BLaER1 (cell line): ENCODE measurements at regions not wholly inside any gene's neighbourhood (a gene's known extent, or its start where the extent isn't known, plus 50 kb on each side); places are given as distances from the start of the nearest gene placed in this dataset.
"Not testable (repeated sequence)": the region's sequence is repeated elsewhere in the genome, so short reads cannot be mapped to it uniquely, and the experiment has no call there.

Experiments used
- H3K27ac ChIP-seq: shearing (Covaris generic); formaldehyde crosslinking; 2 replicates; pipeline ENCODE4 v1.8.1; 2022
- H3K27me3 ChIP-seq: shearing (Covaris generic); formaldehyde crosslinking; 2 replicates; pipeline ENCODE4 v1.8.1; 2022
- H3K36me3 ChIP-seq: shearing (Covaris generic); formaldehyde crosslinking; 2 replicates; pipeline ENCODE4 v1.8.1; 2022
- H3K4me1 ChIP-seq: shearing (Covaris generic); formaldehyde crosslinking; 2 replicates; pipeline ENCODE4 v1.8.1; 2022
- H3K4me2 ChIP-seq: shearing (Covaris generic); formaldehyde crosslinking; 2 replicates; pipeline ENCODE4 v1.8.1; 2022
- H3K4me3 ChIP-seq: shearing (Covaris generic); formaldehyde crosslinking; 2 replicates; pipeline ENCODE4 v1.8.1; 2022
- H3K9ac ChIP-seq: shearing (Covaris generic); formaldehyde crosslinking; 2 replicates; pipeline ENCODE4 v1.8.1; 2022
- H3K9me3 ChIP-seq: shearing (Covaris generic); formaldehyde crosslinking; 2 replicates; pipeline ENCODE4 v1.8.1; 2022
- H4K20me1 ChIP-seq: shearing (Covaris generic); formaldehyde crosslinking; 2 replicates; pipeline ENCODE4 v1.8.1; 2022
- Cebpa-rat ChIP-seq: shearing (Covaris generic); IDR thresholded peaks from 2 replicates; pipeline ENCODE4 v1.8.1; 2022

GRCh38 chrX:18042776-18043175 lies 177.9 kb downstream of the BEND2 start:
- TF ChIP-seq Cebpa-rat: no peak
- H3K27ac ChIP-seq: no peak overlapping the region
- peaks cover 94% of the 10 kb centered on the region for H3K27me3 ChIP-seq
- no peaks in the 10 kb centered on the region; the same call in 1 of the 2 replicates for H4K20me1 ChIP-seq
- no peaks in the 10 kb centered on the region for H3K36me3 ChIP-seq
- no peak overlapping the region for H3K4me3 ChIP-seq
- no peaks in the 10 kb centered on the region for H3K9me3 ChIP-seq
- no peak overlapping the region for H3K4me2 ChIP-seq
- H3K9ac ChIP-seq: no peak overlapping the region
- H3K4me1 ChIP-seq: no peaks in the 10 kb centered on the region

GRCh38 chrX:18041656-18042055 lies 179.0 kb downstream of the BEND2 start:
- no peak for TF ChIP-seq Cebpa-rat
- Histone ChIP-seq H3K36me3 (no peaks in the 10 kb centered on the region), H3K4me2 (no peak overlapping the region), H3K9me3 (no peaks in the 10 kb centered on the region), H3K4me1 (no peaks in the 10 kb centered on the region), H3K9ac (no peak overlapping the region), H3K4me3 (no peak overlapping the region), H3K27ac (no peak overlapping the region), H4K20me1 (no peaks in the 10 kb centered on the region; the same call in 1 of the 2 replicates), H3K27me3 (peaks cover 97% of the 10 kb centered on the region)

- Histone ChIP-seq H3K4me2 (no peak overlapping the region), H3K27ac (no peak overlapping the region), H4K20me1 (no peaks in the 10 kb centered on the region; the same call in 1 of the 2 replicates), H3K36me3 (no peaks in the 10 kb centered on the region), H3K27me3 (peaks cover 97% of the 10 kb centered on the region), H3K9me3 (no peaks in the 10 kb centered on the region), H3K9ac (no peak overlapping the region), H3K4me1 (no peaks in the 10 kb centered on the region), H3K4me3 (no peak overlapping the region)
- no peak for TF ChIP-seq Cebpa-rat
Observed at GRCh38 chrX:18039023-18039422, 177.9 kb upstream of the RAI2 start.

GRCh38 chrX:18036394-18036793 lies 175.3 kb upstream of the RAI2 start:
- no peaks in the 10 kb centered on the region for H3K36me3 ChIP-seq
- no peak overlapping the region for H3K4me2 ChIP-seq
- no peaks in the 10 kb centered on the region for H4K20me1 ChIP-seq
- peaks cover 18% of the 10 kb centered on the region for H3K4me1 ChIP-seq
- no peak for TF ChIP-seq Cebpa-rat
- H3K9ac ChIP-seq: no peak overlapping the region
- H3K27me3 ChIP-seq: peaks cover 97% of the 10 kb centered on the region
- no peak overlapping the region for H3K27ac ChIP-seq
- peaks cover 2% of the 10 kb centered on the region; the same call in 1 of the 2 replicates for H3K9me3 ChIP-seq
- H3K4me3 ChIP-seq: no peak overlapping the region

GRCh38 chrX:18034945-18035344 lies 173.8 kb upstream of the RAI2 start:
- Histone ChIP-seq H3K4me2 (no peak overlapping the region; the same call in 1 of the 2 replicates), H3K27me3 (peaks cover 97% of the 10 kb centered on the region), H3K36me3 (no peaks in the 10 kb centered on the region), H3K4me1 (peaks cover 24% of the 10 kb centered on the region), H3K9ac (no peak overlapping the region), H3K9me3 (peaks cover 12% of the 10 kb centered on the region), H3K27ac (no peak overlapping the region), H3K4me3 (no peak overlapping the region), H4K20me1 (no peaks in the 10 kb centered on the region)
- no peak for TF ChIP-seq Cebpa-rat

GRCh38 chrX:18034504-18034903 lies 173.4 kb upstream of the RAI2 start:
- peaks cover 24% of the 10 kb centered on the region for H3K4me1 ChIP-seq
- no peak overlapping the region for H3K9ac ChIP-seq
- H4K20me1 ChIP-seq: no peaks in the 10 kb centered on the region
- no peak overlapping the region for H3K4me3 ChIP-seq
- H3K27ac ChIP-seq: no peak overlapping the region
- TF ChIP-seq Cebpa-rat: no peak
- peaks cover 97% of the 10 kb centered on the region for H3K27me3 ChIP-seq
- H3K36me3 ChIP-seq: no peaks in the 10 kb centered on the region
- peaks cover 12% of the 10 kb centered on the region for H3K9me3 ChIP-seq
- no peak overlapping the region; the same call in 1 of the 2 replicates for H3K4me2 ChIP-seq

- TF ChIP-seq Cebpa-rat: no peak
- H3K27me3 ChIP-seq: peaks cover 97% of the 10 kb centered on the region
- H3K4me3 ChIP-seq: no peak overlapping the region
- H3K9ac ChIP-seq: no peak overlapping the region
- no peak overlapping the region for H3K27ac ChIP-seq
- H4K20me1 ChIP-seq: no peaks in the 10 kb centered on the region
- no peaks in the 10 kb centered on the region for H3K36me3 ChIP-seq
- peak overlapping the region; percentile 49; the same call in 1 of the 2 replicates for H3K4me2 ChIP-seq
- H3K9me3 ChIP-seq: peaks cover 12% of the 10 kb centered on the region
- peaks cover 24% of the 10 kb centered on the region for H3K4me1 ChIP-seq
Observed at GRCh38 chrX:18032486-18033221, 171.6 kb upstream of the RAI2 start.

- H4K20me1 ChIP-seq: no peaks in the 10 kb centered on the region
- H3K4me2 ChIP-seq: peak overlapping the region; percentile 49
- H3K4me1 ChIP-seq: peaks cover 24% of the 10 kb centered on the region
- H3K9ac ChIP-seq: 0 out of 2 replicates have a peak overlapping the region, but pooled peaks have one; percentile 8
- H3K27ac ChIP-seq: peak overlapping the region; percentile 37
- peaks cover 12% of the 10 kb centered on the region for H3K9me3 ChIP-seq
- H3K4me3 ChIP-seq: no peak overlapping the region
- no peak for TF ChIP-seq Cebpa-rat
- H3K36me3 ChIP-seq: no peaks in the 10 kb centered on the region
- H3K27me3 ChIP-seq: peaks cover 97% of the 10 kb centered on the region
Observed at GRCh38 chrX:18031726-18032375, 170.8 kb upstream of the RAI2 start.

- not testable (repeated sequence) for H3K27ac ChIP-seq, H3K4me2 ChIP-seq, H3K4me3 ChIP-seq, H4K20me1 ChIP-seq, H3K36me3 ChIP-seq, H3K9ac ChIP-seq
- peaks cover 96% of the 10 kb centered on the region for H3K27me3 ChIP-seq
- H3K9me3 ChIP-seq: peaks cover 12% of the 10 kb centered on the region
- peaks cover 24% of the 10 kb centered on the region for H3K4me1 ChIP-seq
Observed at GRCh38 chrX:18030656-18031055, 169.6 kb upstream of the RAI2 start.

GRCh38 chrX:18026166-18026565 lies 165.1 kb upstream of the RAI2 start:
- no peaks in the 10 kb centered on the region for H4K20me1 ChIP-seq
- H3K9ac ChIP-seq: no peak overlapping the region
- peaks cover 8% of the 10 kb centered on the region for H3K9me3 ChIP-seq
- TF ChIP-seq Cebpa-rat: no peak
- H3K4me3 ChIP-seq: no peak overlapping the region
- H3K27ac ChIP-seq: no peak overlapping the region
- no peak overlapping the region for H3K4me2 ChIP-seq
- H3K36me3 ChIP-seq: no peaks in the 10 kb centered on the region
- peaks cover 3% of the 10 kb centered on the region for H3K4me1 ChIP-seq
- H3K27me3 ChIP-seq: peaks cover 99% of the 10 kb centered on the region
